ENCODE measurements at regions not wholly inside any gene's neighbourhood (a gene's known extent, or its start where the extent isn't known, plus 50 kb on each side); places are given as distances from the start of the nearest gene placed in this dataset.

GRCh38 chr6:1136827-1137226 is 175.1 kb upstream of the FOXQ1 start:
- no peak for TF ChIP-seq POLR2A (IDR thresholded peaks at IDR 0.05; ENCODE audit: low read depth, low read length)
- TF ChIP-seq TAF1 (IDR thresholded peaks at IDR 0.05; ENCODE audit: low read depth, low read length) = no peak
- TF ChIP-seq POLR2AphosphoS5 (IDR thresholded peaks at IDR 0.05; ENCODE audit: low read depth, low read length) = no peak
- TF ChIP-seq SPI1 (IDR thresholded peaks at IDR 0.05; ENCODE audit: low read depth, low read length) = no peak
